ENCODE measurements at regions not wholly inside any gene's neighbourhood (a gene's known extent, or its start where the extent isn't known, plus 50 kb on each side); places are given as distances from the start of the nearest gene placed in this dataset.

DNA sequence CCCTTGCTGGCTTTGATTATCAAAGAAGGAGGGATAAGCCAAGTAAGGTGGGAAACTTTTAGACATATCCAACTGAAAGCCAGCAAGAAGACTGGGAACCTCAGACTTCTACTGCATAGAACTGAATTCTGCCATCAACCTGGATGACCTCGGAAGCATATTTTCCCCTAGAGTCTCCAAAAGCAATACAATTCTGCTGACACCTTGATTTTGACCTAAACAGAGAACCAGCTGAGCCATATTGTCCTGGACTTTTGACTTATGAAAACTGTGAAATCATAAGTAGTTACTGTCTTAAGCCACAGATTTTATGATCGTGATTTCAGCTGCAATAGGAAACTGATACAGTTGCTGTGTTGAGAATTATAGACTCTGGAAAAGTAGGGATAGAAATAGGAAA lies 227.6 kb downstream of the PCDH20 start:
- Histone ChIP-seq H3K4me1 (ENCODE audit: control insufficient read depth in 2 of 2, insufficient read depth in 2 of 2, low read length in 2 of 2) (no peaks in the 10 kb centered on the region), H3K27ac (ENCODE audit: low read depth, low read length) (no peak overlapping the region), H3K4me3 (ENCODE audit: low read length) (no peak overlapping the region), H3K9me3 (ENCODE audit: control insufficient read depth in 2 of 3, low read length in 3 of 3) (no peaks in the 10 kb centered on the region), H3K36me3 (ENCODE audit: control insufficient read depth in 2 of 3, insufficient read depth in 3 of 3, low read length in 3 of 3) (no peaks in the 10 kb centered on the region), H3K27me3 (ENCODE audit: control insufficient read depth in 2 of 2, insufficient read depth in 2 of 2, low read length in 2 of 2) (no peaks in the 10 kb centered on the region)
- CTCF ChIA-PET = no interaction called here
- H3K27ac Mint-ChIP-seq = no peak overlapping the region
- H3K36me3 Mint-ChIP-seq = no peaks in the 10 kb centered on the region
- H3K4me3 Mint-ChIP-seq = no peak overlapping the region
- no peaks in the 10 kb centered on the region for H3K27me3 Mint-ChIP-seq
- intact Hi-C loops (cut with micrococcal nuclease) = no loop called here
- peaks cover 0 to 12% (median 6%) of the 10 kb centered on the region in 11 donors for H3K9me3 Mint-ChIP-seq
- no peak for DNase-seq
- POLR2A ChIA-PET = no interaction called here
- ATAC-seq = no peak
- no peaks in the 10 kb centered on the region for H3K4me1 Mint-ChIP-seq

DNA sequence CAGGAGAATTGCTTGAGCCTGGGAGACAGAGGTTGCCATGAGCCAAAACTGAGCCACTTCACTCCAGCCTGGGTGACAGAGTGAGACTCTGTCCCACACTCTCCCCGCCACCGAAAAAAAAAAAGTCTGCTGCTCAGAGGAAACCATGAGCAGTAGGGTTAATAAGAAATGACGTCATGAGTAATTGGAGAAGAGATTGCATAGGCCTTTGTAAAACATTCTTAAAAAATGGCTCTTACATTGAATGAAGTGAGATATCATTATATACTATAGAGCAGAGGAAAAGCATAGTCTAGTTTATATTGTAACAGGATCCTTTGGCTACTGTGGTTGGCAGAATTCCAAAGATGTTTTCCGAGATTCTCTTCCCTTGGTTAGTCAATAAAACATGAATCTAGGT lies 228.2 kb downstream of the PCDH20 start:
- intact Hi-C loops (cut with micrococcal nuclease) = no loop called here
- no peaks in the 10 kb centered on the region for H3K4me1 ChIP-seq (ENCODE audit: control insufficient read depth in 2 of 2, insufficient read depth in 2 of 2, low read length in 2 of 2)
- no peaks in the 10 kb centered on the region for H3K27me3 Mint-ChIP-seq
- H3K9me3 ChIP-seq (ENCODE audit: control insufficient read depth in 2 of 3, low read length in 3 of 3) = no peaks in the 10 kb centered on the region
- no peaks in the 10 kb centered on the region for H3K36me3 ChIP-seq (ENCODE audit: control insufficient read depth in 2 of 3, insufficient read depth in 3 of 3, low read length in 3 of 3)
- ATAC-seq (no peak), DNase-seq (no peak)
- no peaks in the 10 kb centered on the region for H3K36me3 Mint-ChIP-seq
- no peak overlapping the region for H3K27ac Mint-ChIP-seq
- ChIA-PET POLR2A (no interaction called here), CTCF (no interaction called here)
- no peaks in the 10 kb centered on the region for H3K27me3 ChIP-seq (ENCODE audit: control insufficient read depth in 2 of 2, insufficient read depth in 2 of 2, low read length in 2 of 2)
- H3K4me1 Mint-ChIP-seq = no peaks in the 10 kb centered on the region
- no peak overlapping the region for H3K4me3 Mint-ChIP-seq
- H3K9me3 Mint-ChIP-seq = peaks cover 0 to 12% (median 4%) of the 10 kb centered on the region in 11 donors
- H3K27ac ChIP-seq (ENCODE audit: low read depth, low read length) = no peak overlapping the region
- H3K4me3 ChIP-seq (ENCODE audit: low read length) = no peak overlapping the region

DNA sequence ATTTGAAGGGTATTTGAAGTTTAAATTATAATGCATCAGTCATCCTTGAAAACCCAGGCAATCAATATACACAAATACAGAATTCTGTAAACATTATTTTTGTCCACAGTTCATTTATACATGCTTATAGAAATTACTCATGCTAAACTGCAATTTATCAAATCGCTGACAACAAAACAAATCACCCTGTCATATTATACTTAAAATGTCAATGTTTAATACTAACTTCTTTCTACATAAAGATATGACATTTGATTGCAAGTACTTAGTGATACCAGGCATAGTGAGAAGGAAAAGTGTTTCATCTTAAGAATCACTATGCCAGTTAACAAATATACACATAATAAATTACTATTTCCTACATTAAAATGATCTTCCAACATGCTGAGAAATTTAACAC lies 232.0 kb downstream of the PCDH20 start:
- intact Hi-C loops (cut with micrococcal nuclease) = no loop called here
- H3K4me3 ChIP-seq (ENCODE audit: low read length) = no peak overlapping the region
- H3K27ac ChIP-seq (ENCODE audit: low read depth, low read length) = no peak overlapping the region
- no peaks in the 10 kb centered on the region for H3K27me3 ChIP-seq (ENCODE audit: control insufficient read depth in 2 of 2, insufficient read depth in 2 of 2, low read length in 2 of 2)
- Mint-ChIP-seq H3K4me3 (no peak overlapping the region), H3K4me1 (no peaks in the 10 kb centered on the region), H3K9me3 (peaks cover 0 to 18% (median 6%) of the 10 kb centered on the region in 11 donors), H3K27me3 (no peaks in the 10 kb centered on the region), H3K27ac (no peak overlapping the region), H3K36me3 (no peaks in the 10 kb centered on the region)
- DNase-seq (no peak), ATAC-seq (no peak)
- no peaks in the 10 kb centered on the region for H3K36me3 ChIP-seq (ENCODE audit: control insufficient read depth in 2 of 3, insufficient read depth in 3 of 3, low read length in 3 of 3)
- no peaks in the 10 kb centered on the region for H3K4me1 ChIP-seq (ENCODE audit: control insufficient read depth in 2 of 2, insufficient read depth in 2 of 2, low read length in 2 of 2)
- CTCF ChIA-PET = no interaction called here
- H3K9me3 ChIP-seq (ENCODE audit: control insufficient read depth in 2 of 3, low read length in 3 of 3) = no peaks in the 10 kb centered on the region
- POLR2A ChIA-PET = no interaction called here

GRCh38 chr13:61180234-61180633 lies 235.4 kb downstream of the PCDH20 start:
- H3K9me3 ChIP-seq (ENCODE audit: control insufficient read depth in 2 of 3, low read length in 3 of 3) = no peaks in the 10 kb centered on the region
- H3K4me1 Mint-ChIP-seq = no peaks in the 10 kb centered on the region
- no peak overlapping the region for H3K27ac ChIP-seq (ENCODE audit: low read depth, low read length)
- H3K4me3 ChIP-seq (ENCODE audit: low read length) = no peak overlapping the region
- no peaks in the 10 kb centered on the region for H3K27me3 Mint-ChIP-seq
- no peaks in the 10 kb centered on the region for H3K4me1 ChIP-seq (ENCODE audit: control insufficient read depth in 2 of 2, insufficient read depth in 2 of 2, low read length in 2 of 2)
- H3K27me3 ChIP-seq (ENCODE audit: control insufficient read depth in 2 of 2, insufficient read depth in 2 of 2, low read length in 2 of 2) = no peaks in the 10 kb centered on the region
- peaks cover 0 to 12% (median 2%) of the 10 kb centered on the region in 11 donors for H3K9me3 Mint-ChIP-seq
- H3K4me3 Mint-ChIP-seq = no peak overlapping the region
- no peaks in the 10 kb centered on the region for H3K36me3 Mint-ChIP-seq
- no peaks in the 10 kb centered on the region for H3K36me3 ChIP-seq (ENCODE audit: control insufficient read depth in 2 of 3, insufficient read depth in 3 of 3, low read length in 3 of 3)
- no peak overlapping the region for H3K27ac Mint-ChIP-seq
- ChIA-PET CTCF (no interaction called here), POLR2A (no interaction called here)
- no peak for ATAC-seq
- no peak for DNase-seq
- intact Hi-C loops (cut with micrococcal nuclease) = no loop called here

GRCh38 chr13:61179741-61180140 lies 235.9 kb downstream of the PCDH20 start:
- intact Hi-C loops (cut with micrococcal nuclease) = no loop called here

GRCh38 chr13:61170856-61171255 lies 244.8 kb downstream of the PCDH20 start:
- intact Hi-C loops (cut with micrococcal nuclease) = no loop called here
- H3K9me3 Mint-ChIP-seq = peaks cover 0 to 17% (median 1%) of the 10 kb centered on the region in 11 donors
- H3K27me3 Mint-ChIP-seq = no peaks in the 10 kb centered on the region
- DNase-seq (no peak), ATAC-seq (no peak)
- no peak overlapping the region for H3K27ac Mint-ChIP-seq
- Histone ChIP-seq H3K36me3 (ENCODE audit: control insufficient read depth in 2 of 3, insufficient read depth in 3 of 3, low read length in 3 of 3) (no peaks in the 10 kb centered on the region), H3K4me3 (ENCODE audit: low read length) (no peak overlapping the region), H3K4me1 (ENCODE audit: control insufficient read depth in 2 of 2, insufficient read depth in 2 of 2, low read length in 2 of 2) (no peaks in the 10 kb centered on the region), H3K9me3 (ENCODE audit: control insufficient read depth in 2 of 3, low read length in 3 of 3) (no peaks in the 10 kb centered on the region), H3K27me3 (ENCODE audit: control insufficient read depth in 2 of 2, insufficient read depth in 2 of 2, low read length in 2 of 2) (no peaks in the 10 kb centered on the region), H3K27ac (ENCODE audit: low read depth, low read length) (no peak overlapping the region)
- H3K36me3 Mint-ChIP-seq = no peaks in the 10 kb centered on the region
- POLR2A ChIA-PET = no interaction called here
- CTCF ChIA-PET = no interaction called here
- H3K4me1 Mint-ChIP-seq = no peaks in the 10 kb centered on the region
- no peak overlapping the region for H3K4me3 Mint-ChIP-seq

More at GRCh38 chr13:61179741-61180140, 235.9 kb downstream of the PCDH20 start:
- H3K27ac Mint-ChIP-seq = no peak overlapping the region
- ChIA-PET CTCF (no interaction called here), POLR2A (no interaction called here)
- no peaks in the 10 kb centered on the region for H3K27me3 ChIP-seq (ENCODE audit: control insufficient read depth in 2 of 2, insufficient read depth in 2 of 2, low read length in 2 of 2)
- H3K9me3 ChIP-seq (ENCODE audit: control insufficient read depth in 2 of 3, low read length in 3 of 3) = no peaks in the 10 kb centered on the region
- H3K4me3 ChIP-seq (ENCODE audit: low read length) = no peak overlapping the region
- H3K27ac ChIP-seq (ENCODE audit: low read depth, low read length) = no peak overlapping the region
- H3K27me3 Mint-ChIP-seq = no peaks in the 10 kb centered on the region
- no peaks in the 10 kb centered on the region for H3K36me3 Mint-ChIP-seq
- no peaks in the 10 kb centered on the region for H3K36me3 ChIP-seq (ENCODE audit: control insufficient read depth in 2 of 3, insufficient read depth in 3 of 3, low read length in 3 of 3)
- no peak overlapping the region for H3K4me3 Mint-ChIP-seq
- H3K4me1 ChIP-seq (ENCODE audit: control insufficient read depth in 2 of 2, insufficient read depth in 2 of 2, low read length in 2 of 2) = no peaks in the 10 kb centered on the region
- peaks cover 0 to 14% (median 2%) of the 10 kb centered on the region in 11 donors for H3K9me3 Mint-ChIP-seq
- H3K4me1 Mint-ChIP-seq = no peaks in the 10 kb centered on the region
- ATAC-seq = no peak
- DNase-seq = no peak

DNA sequence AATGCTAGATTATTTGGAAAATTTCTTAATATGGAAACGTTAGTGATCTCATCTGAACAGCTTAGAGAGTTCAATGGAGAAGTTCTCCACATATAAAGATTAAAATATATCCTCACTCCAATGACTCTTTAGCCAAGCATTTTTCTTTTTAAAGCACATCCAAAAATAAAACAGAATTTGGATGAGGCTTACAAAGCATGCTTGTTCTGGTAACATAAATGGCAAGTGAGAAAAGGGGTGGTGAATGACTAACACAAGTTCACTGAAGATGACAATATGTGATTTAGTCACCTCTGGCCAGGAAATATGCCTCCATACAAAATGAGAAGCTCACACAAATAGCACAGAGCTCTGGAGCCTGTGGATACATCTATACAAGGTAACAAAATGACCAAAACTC lies 253.0 kb downstream of the PCDH20 start:
- ChIA-PET CTCF (no interaction called here), POLR2A (no interaction called here)
- Mint-ChIP-seq H3K4me1 (no peaks in the 10 kb centered on the region), H3K27me3 (no peaks in the 10 kb centered on the region), H3K9me3 (peaks cover 0 to 13% (median 3%) of the 10 kb centered on the region in 11 donors), H3K27ac (no peak overlapping the region), H3K36me3 (no peaks in the 10 kb centered on the region), H3K4me3 (no peak overlapping the region)
- Histone ChIP-seq H3K36me3 (ENCODE audit: control insufficient read depth in 2 of 3, insufficient read depth in 3 of 3, low read length in 3 of 3) (no peaks in the 10 kb centered on the region), H3K4me1 (ENCODE audit: control insufficient read depth in 2 of 2, insufficient read depth in 2 of 2, low read length in 2 of 2) (no peaks in the 10 kb centered on the region), H3K4me3 (ENCODE audit: low read length) (no peak overlapping the region), H3K27me3 (ENCODE audit: control insufficient read depth in 2 of 2, insufficient read depth in 2 of 2, low read length in 2 of 2) (no peaks in the 10 kb centered on the region), H3K27ac (ENCODE audit: low read depth, low read length) (no peak overlapping the region), H3K9me3 (ENCODE audit: control insufficient read depth in 2 of 3, low read length in 3 of 3) (no peaks in the 10 kb centered on the region)
- ATAC-seq (no peak), DNase-seq (no peak)
- intact Hi-C loops (cut with micrococcal nuclease) = no loop called here
